Psoas muscle (tissue), 7 donors: ENCODE measurements at regions not wholly inside any gene's neighbourhood (a gene's known extent, or its start where the extent isn't known, plus 50 kb on each side); places are given as distances from the start of the nearest gene placed in this dataset.

ENCODE experiments used
- ATAC-seq, 4 donors: fragments of 200-7000 bp; cut with Tn5 transposase; one replicate each; pipeline ENCODE4 v1.9.1; 2020; ENCODE audit warnings: moderate library complexity in 3 of 4, mild to moderate bottlenecking in 2 of 4
- DNase-seq, 2 donors: peaks; one replicate each; pipeline ENCODE4 v3.0.0-alpha.2; 2020
- H3K27ac ChIP-seq: fragments of 200-600 bp; one replicate; pipeline ENCODE4 v1.8.0; 2022
- H3K27me3 ChIP-seq, 3 donors: fragments of 200-600 bp in 1 of 3; one replicate each; pipeline versions ENCODE4 v1.6.1 to v1.8.0; 2013 to 2022; ENCODE audit warnings: low read length in 2 of 3, mild to moderate bottlenecking in 2 of 3, moderate library complexity in 1 of 3; ENCODE audit not compliant: insufficient read depth in 3 of 3
- H3K36me3 ChIP-seq, 2 donors: fragments of 200-600 bp in 1 of 2; one replicate each; pipeline versions ENCODE4 v1.6.1 to v1.8.0; 2013 to 2022; ENCODE audit warnings: low read depth in 1 of 2, mild to moderate bottlenecking in 1 of 2, moderate library complexity in 1 of 2; ENCODE audit not compliant: insufficient read depth in 1 of 2
- H3K4me1 ChIP-seq: fragments of 200-600 bp; one replicate; pipeline ENCODE4 v1.8.0; 2022
- H3K4me3 ChIP-seq: fragments of 200-600 bp; one replicate; pipeline ENCODE4 v1.8.0; 2022; ENCODE audit warnings: mild to moderate bottlenecking
- H3K9me3 ChIP-seq: fragments of 200-600 bp; one replicate; pipeline ENCODE4 v1.8.0; 2022
- CTCF ChIP-seq: fragments of 200-600 bp; IDR thresholded peaks from one replicate; pipeline ENCODE4 v1.8.0; 2022; ENCODE audit warnings: antibody characterized with exemption
- WGBS, 3 donors: extraction: QIAGEN DNeasy Blood & Tissue Kit; methylation state at CpG; one replicate each; pipeline versions ENCODE4 v1.1.6 to v1.1.7; 2013; 5-methylcytosine and 5-hydroxymethylcytosine counted together
- intact Hi-C, 2 donors: fragments of 100-400 bp; cut with DNase I; formaldehyde crosslinking; loops; one replicate each; pipeline versions ENCODE4 v1.11.0 to v1.14.2; 2022
- donor health status: healthy with polysubstance abuse.
- donor health status: DM: no; HTN: no; CAD: no; lungs with moderate emphysema.
- donor health status: Bipolar disorder and iron deficiency.
- donor health status: healthy.
- donor health status: DM: yes; HTN: yes; CAD: no.
- donor health status: DM: no; HTN: no; CAD: no.
- donor health status: DM: yes; HTN: yes; CAD: no.

DNA sequence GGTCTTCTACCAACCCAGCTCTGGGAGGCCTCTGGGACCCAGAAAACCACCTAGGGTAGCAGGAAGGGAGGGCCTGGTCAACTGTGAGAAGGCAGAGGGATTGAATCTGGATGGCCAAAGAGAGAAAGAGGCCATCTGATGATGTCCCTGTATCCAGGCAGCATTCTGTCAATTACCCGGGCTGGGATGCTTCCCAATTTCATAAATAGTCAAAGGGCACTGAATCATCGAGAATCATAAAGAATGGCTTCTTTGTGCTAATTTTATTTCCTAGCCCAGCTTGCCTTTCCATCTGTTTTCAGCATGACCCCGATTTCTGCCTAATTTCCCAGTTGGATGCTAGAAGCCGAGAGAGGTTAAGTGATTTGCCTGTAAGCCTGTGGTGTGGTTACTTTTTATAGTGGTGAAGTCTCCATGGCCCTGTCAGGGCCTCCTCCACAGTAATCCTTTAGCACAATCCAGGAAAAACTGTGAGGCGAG is 129.2 kb downstream of the FAM43A start:
- Histone ChIP-seq H3K36me3 (no peaks in the 10 kb centered on the region), H3K27me3 (no peaks in the 10 kb centered on the region), H3K4me1 (no peaks in the 10 kb centered on the region), H3K4me3 (no peak overlapping the region), H3K27ac (no peak overlapping the region), H3K9me3 (no peaks in the 10 kb centered on the region)
- DNase-seq (no peak), ATAC-seq (no peak)
- intact Hi-C loops, result no loop called here
- no peak for TF ChIP-seq CTCF
- 50 to 57% (median 57%) methylated on average over 5 of the region's 5 CpGs for WGBS, 3 donors

DNA sequence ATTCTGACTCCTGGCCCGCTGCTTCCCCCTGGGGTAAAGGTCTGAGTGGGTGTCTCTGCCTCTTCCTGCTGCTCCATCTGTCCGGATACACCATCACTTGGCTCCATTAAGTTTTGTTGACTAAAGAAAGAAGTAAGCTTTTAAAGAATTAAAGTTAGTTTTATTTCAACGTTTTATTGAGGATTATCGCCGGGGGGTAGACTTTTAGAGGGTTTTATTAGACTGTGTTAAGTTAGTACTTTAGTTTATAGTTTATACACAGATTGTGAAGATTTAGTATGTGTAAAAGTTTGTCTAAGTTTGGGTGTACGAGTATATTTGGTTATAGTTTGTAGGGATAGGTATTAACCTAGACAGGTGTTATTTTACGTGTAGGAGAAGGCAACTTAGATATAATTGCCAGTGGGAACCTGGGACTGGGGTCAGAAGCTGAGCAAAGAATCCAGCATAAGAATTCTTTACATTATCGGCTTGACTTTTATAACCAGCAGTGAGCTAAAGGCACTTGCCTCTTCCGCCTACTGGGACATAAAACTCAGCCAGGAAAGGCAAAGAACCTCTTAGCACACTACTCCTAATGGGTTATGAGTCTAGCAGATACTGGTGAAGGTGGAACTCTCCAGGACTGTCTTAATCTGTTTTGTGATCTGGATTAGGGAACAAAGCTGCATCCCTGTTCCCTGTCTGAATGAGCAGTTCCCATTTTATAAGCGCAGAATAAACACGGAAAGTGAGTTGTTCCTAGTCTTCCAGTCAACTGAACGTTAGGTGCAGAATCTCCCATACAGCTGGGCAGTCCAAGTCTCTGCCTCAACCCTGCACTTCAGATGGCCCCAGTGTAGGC is 131.3 kb downstream of the FAM43A start:
- Histone ChIP-seq H3K27me3 (no peaks in the 10 kb centered on the region), H3K9me3 (no peaks in the 10 kb centered on the region), H3K36me3 (no peaks in the 10 kb centered on the region), H3K4me1 (no peaks in the 10 kb centered on the region), H3K4me3 (no peak overlapping the region), H3K27ac (no peak overlapping the region)
- DNase-seq, result no peak
- no peak for ATAC-seq
- intact Hi-C loops, result no loop called here
- WGBS, 3 donors, result 89 to 91% (median 89%) methylated on average over 12 of the region's 12 CpGs
- TF ChIP-seq CTCF, result no peak

GRCh38 chr3:194817592-194817930 is 131.9 kb downstream of the FAM43A start:
- 47 to 71% (median 70%) methylated on average over 4 of the region's 4 CpGs for WGBS, 3 donors

DNA sequence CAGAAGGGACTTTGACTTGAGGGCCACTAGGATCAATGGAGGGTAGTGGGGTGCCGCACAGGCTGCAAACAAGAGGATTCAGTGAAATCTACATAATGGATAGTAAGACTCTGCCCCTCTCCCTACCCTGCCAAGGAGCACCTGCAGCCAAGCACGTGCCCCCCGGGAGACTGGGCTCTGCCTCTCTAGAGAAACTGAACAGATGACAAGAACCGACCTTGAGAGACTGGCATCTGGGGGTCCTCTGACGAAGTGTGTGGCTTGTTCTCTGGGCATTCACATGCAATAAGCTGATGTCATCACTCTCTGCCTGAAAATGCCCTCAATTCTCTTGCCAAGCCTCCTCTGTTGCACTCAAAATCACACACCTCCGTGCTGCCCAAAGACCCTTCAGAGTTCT is 132.3 kb downstream of the FAM43A start:
- Histone ChIP-seq H3K27ac (no peak overlapping the region), H3K4me1 (no peaks in the 10 kb centered on the region), H3K27me3 (no peaks in the 10 kb centered on the region), H3K9me3 (no peaks in the 10 kb centered on the region), H3K4me3 (no peak overlapping the region), H3K36me3 (no peaks in the 10 kb centered on the region)
- intact Hi-C loops, result no loop called here
- ATAC-seq, result no peak
- no peak for TF ChIP-seq CTCF
- WGBS, 3 donors, result 71 to 74% (median 73%) methylated on average over 6 of the region's 6 CpGs
- DNase-seq, result no peak

More at GRCh38 chr3:194817592-194817930, 131.9 kb downstream of the FAM43A start:
- H3K4me3 ChIP-seq, result no peak overlapping the region
- H3K4me1 ChIP-seq, result no peaks in the 10 kb centered on the region
- DNase-seq (no peak), ATAC-seq (peak in 2 of 4 donors; percentile 26 to 38)
- H3K9me3 ChIP-seq, result no peaks in the 10 kb centered on the region
- TF ChIP-seq CTCF, result no peak
- no peaks in the 10 kb centered on the region for H3K27me3 ChIP-seq
- intact Hi-C loops, result no loop called here
- H3K36me3 ChIP-seq, result no peaks in the 10 kb centered on the region
- H3K27ac ChIP-seq, result no peak overlapping the region
